GM06990 (cell line): ENCODE measurements at regions not wholly inside any gene's neighbourhood (a gene's known extent, or its start where the extent isn't known, plus 50 kb on each side); places are given as distances from the start of the nearest gene placed in this dataset.
"Not testable (repeated sequence)": the region's sequence is repeated elsewhere in the genome, so short reads cannot be mapped to it uniquely, and the experiment has no call there.

ENCODE experiments used
- DNase-seq: peaks from one replicate; pipeline ENCODE4 v3.0.0-alpha.2; 2011; ENCODE audit not compliant: insufficient read length; ENCODE audit errors: extremely low read depth
- H3K27me3 ChIP-seq: replicated peaks from 2 replicates; pipeline ENCODE4 v1.6.0; 2011; ENCODE audit warnings: low read length; ENCODE audit not compliant: control insufficient read depth, insufficient read depth
- H3K36me3 ChIP-seq: 2 replicates; pipeline ENCODE4 v1.5.1; 2011; ENCODE audit warnings: low read length; ENCODE audit not compliant: control insufficient read depth, insufficient read depth
- H3K4me3 ChIP-seq: replicated peaks from 2 replicates; pipeline ENCODE4 v1.5.1; 2011; ENCODE audit warnings: low read depth, mild to moderate bottlenecking, control low read depth, low read length
- CTCF ChIP-seq: IDR thresholded peaks from 2 replicates; pipeline ENCODE4 v1.5.1; 2011; ENCODE audit warnings: low read length, control low read depth, mild to moderate bottlenecking, inconsistent platforms; ENCODE audit not compliant: insufficient read depth, poor library complexity, severe bottlenecking

- no peak for TF ChIP-seq CTCF
- DNase-seq = no peak
- H3K4me3 ChIP-seq = no peak overlapping the region
- no peaks in the 10 kb centered on the region for H3K36me3 ChIP-seq
- H3K27me3 ChIP-seq = no peaks in the 10 kb centered on the region
Measured at GRCh38 chr2:211205358-211205757, 649.0 kb downstream of the CPS1 start.

DNA sequence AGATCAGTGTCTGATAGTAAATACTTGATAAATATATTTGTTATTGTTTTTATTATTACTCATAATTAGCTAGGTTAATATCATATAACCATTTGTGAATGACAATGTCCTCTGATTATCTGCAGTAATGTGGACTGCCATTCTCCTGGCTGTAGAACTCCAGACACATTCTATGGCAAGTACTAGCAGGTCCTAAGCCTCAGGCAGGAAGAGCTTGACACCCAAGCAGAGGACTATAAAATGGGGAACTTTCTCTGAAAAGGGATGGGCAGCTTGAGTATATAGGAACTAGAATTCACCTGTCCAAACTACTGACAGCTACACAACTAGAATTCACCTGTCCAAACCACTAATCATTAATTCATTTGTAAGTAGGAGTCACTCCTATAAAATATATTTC is 649.4 kb downstream of the CPS1 start:
- H3K27me3 ChIP-seq = no peaks in the 10 kb centered on the region
- DNase-seq = no peak
- no peak overlapping the region for H3K4me3 ChIP-seq
- H3K36me3 ChIP-seq = no peaks in the 10 kb centered on the region
- no peak for TF ChIP-seq CTCF

DNA sequence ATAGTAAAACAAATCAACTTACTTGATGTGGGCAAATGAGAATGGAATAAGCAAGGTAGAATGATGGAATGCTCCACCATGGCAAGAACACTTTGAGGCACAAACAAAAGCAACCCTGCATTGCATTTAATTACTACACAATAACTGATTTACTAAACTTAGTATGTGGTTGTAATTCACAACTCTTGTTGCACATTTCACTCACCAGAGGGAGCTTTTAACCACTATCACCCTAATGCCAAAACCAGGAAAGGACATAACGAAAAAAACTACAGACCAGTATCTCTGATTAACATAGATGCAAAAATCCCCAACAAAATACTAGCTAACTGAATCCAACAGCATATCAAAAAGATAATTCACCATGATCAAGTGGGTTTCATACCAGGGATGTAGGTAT is 659.8 kb downstream of the CPS1 start:
- TF ChIP-seq CTCF = peak; percentile 13
- no peak for DNase-seq
- Histone ChIP-seq H3K27me3 (no peaks in the 10 kb centered on the region; the same call in 1 of the 2 replicates), H3K36me3 (no peaks in the 10 kb centered on the region), H3K4me3 (no peak overlapping the region)

- not testable (repeated sequence) for DNase-seq, H3K4me3 ChIP-seq, H3K36me3 ChIP-seq, H3K27me3 ChIP-seq
Measured at GRCh38 chr2:211219548-211219947, 663.1 kb downstream of the CPS1 start.

DNA sequence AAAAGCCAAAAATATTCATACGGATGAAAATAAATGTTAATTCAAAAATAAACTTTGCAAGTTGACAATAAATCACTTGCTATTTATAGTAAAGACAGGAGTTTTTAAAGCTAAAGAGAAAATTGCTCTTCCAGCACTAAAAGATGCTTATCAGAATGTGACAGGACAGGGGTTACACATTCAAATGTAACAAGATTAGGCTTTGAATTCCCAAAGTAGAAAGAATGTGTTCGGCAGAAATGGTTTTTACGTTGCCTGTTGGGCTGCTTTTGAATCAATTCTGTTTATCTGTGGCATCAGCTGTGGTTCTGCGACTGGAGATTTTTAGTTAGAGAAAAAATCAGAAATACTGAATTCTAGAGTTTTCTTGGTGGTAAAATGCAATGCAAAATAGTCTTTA is 669.4 kb downstream of the CPS1 start:
- Histone ChIP-seq H3K27me3 (no peaks in the 10 kb centered on the region), H3K36me3 (no peaks in the 10 kb centered on the region), H3K4me3 (no peak overlapping the region)
- no peak for DNase-seq
- no peak for TF ChIP-seq CTCF

DNA sequence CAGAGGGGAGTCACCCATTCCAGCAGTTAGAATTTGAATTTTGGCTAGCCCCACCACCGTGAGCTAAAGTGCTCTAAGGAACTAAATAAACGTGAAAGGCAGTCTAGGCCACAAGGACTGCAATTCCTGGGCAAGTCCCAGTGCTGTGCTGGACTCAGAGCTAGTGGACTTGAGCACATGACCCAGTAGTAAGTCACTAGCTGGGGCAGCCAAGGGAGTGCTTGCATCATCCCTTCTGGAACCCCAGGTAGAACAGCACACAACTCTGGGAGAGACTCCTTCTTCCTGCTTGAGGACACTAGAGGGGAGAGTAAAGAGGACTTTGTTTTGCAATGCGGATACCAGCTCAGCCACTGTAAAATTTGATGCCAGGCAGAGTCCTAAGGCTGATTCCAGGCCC is 672.2 kb downstream of the CPS1 start:
- Histone ChIP-seq H3K36me3 (no peaks in the 10 kb centered on the region), H3K27me3 (no peaks in the 10 kb centered on the region), H3K4me3 (no peak overlapping the region)
- no peak for TF ChIP-seq CTCF
- DNase-seq = no peak
